ENCODE measurements at regions not wholly inside any gene's neighbourhood (a gene's known extent, or its start where the extent isn't known, plus 50 kb on each side); places are given as distances from the start of the nearest gene placed in this dataset.
"Not testable (repeated sequence)": the region's sequence is repeated elsewhere in the genome, so short reads cannot be mapped to it uniquely, and the experiment has no call there.

DNA sequence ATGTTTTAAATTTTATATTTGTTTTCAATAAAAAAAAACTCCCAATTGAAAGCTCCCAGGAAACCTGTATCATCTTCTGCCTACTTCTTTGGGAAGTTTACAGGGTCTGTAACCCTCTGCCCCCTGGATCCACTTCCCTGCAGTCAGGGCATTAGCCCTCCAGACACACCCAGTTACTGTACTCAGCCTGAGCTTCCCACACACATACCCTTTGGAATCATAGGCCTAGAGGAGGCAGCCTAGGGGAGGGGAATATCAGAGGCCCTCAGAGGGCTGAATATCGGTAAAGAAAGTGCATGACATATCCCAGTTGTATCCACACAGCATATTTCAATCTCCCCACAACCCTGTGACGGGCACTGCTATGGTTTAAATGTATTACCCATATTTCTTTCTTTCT is 56.2 kb upstream of the TFPI start:
- H3K9me3 Mint-ChIP-seq, H3K27ac Mint-ChIP-seq, H3K4me3 Mint-ChIP-seq, H3K4me1 Mint-ChIP-seq, H3K36me3 Mint-ChIP-seq, H3K27me3 Mint-ChIP-seq: not testable (repeated sequence)

DNA sequence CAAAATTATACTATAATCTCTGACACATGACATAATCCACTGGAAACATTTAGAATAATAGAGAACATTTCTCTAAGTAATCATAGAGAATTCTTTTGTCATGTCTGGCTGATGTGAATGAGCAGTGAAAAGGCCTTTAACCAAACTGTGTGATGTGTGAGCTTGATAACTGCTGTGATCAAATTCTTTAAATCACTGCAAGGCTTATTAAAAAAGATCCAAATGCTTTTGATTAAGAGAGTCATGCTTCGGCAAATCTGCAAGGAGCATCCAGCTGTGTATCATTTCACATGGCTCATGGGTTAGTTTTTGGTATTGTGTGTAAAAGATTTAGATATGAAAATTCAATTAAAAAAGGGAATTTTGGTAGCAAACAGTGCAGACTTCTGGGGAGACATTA is 58.6 kb upstream of the TFPI start:
- no peak overlapping the region for H3K4me3 Mint-ChIP-seq
- H3K9me3 Mint-ChIP-seq, result no peaks in the 10 kb centered on the region
- no peaks in the 10 kb centered on the region for H3K36me3 Mint-ChIP-seq
- no peaks in the 10 kb centered on the region for H3K4me1 Mint-ChIP-seq
- H3K27ac Mint-ChIP-seq, result no peak overlapping the region
- no peaks in the 10 kb centered on the region for H3K27me3 Mint-ChIP-seq

DNA sequence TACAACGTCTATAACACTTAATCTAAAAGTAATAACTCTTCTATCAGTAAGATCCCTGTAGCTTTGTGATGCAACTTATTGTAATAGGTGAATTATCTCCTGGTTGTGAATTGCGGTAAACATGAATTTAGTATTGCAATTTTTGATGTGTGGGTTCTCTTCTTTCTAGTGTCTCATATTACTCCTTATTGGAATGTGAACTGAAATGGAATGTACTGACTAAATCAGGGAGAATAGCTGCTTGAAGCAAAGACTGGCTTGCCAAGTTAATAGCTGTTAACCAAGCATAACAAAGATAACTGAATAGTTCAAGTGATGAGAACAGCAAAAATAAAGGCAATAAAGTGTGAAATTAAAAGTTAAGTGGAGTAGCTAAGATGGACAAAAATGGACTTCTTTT is 60.5 kb upstream of the TFPI start:
- Mint-ChIP-seq H3K4me3 (no peak overlapping the region), H3K9me3 (no peaks in the 10 kb centered on the region), H3K4me1 (no peaks in the 10 kb centered on the region), H3K27me3 (no peaks in the 10 kb centered on the region), H3K27ac (no peak overlapping the region), H3K36me3 (no peaks in the 10 kb centered on the region)

DNA sequence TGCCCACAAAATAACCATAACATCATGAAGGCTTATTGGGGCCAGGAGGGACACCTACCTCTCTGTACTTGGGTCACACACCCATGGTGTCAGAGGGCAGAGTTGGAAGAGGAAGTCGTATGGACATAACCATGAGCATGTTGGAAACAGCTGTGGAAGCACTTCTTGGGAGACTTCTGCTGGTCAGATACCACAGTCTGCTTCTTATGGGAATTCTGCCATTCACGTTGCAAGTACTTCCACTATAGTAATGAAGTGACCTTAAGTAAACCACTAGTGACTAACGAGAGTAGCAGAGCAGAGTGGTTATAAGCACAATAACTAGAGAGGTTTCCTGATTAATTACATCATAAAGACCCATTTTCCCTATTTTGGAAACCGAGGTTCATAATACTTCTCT is 61.1 kb upstream of the TFPI start:
- Mint-ChIP-seq H3K9me3 (no peaks in the 10 kb centered on the region), H3K4me3 (no peak overlapping the region), H3K27ac (no peak overlapping the region), H3K27me3 (no peaks in the 10 kb centered on the region), H3K4me1 (no peaks in the 10 kb centered on the region), H3K36me3 (no peaks in the 10 kb centered on the region)

DNA sequence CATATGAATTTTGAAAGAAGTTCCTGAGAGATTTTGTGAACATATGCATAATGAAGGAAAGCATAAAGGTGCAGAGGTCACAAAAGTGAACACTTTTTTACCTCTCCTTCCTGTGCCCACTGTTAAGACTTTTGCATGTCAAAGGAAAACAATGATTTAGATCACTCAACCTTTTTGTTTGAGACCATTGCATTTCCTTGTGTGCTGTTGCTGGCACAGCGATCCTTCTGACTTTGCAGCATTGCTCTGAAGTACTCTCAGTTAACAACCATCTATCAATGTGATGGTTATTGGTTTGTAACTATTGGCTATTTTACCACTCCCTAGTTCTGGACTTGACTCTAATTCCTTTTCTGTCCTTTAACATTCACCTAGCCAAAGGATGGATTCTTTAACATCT is 61.7 kb upstream of the TFPI start:
- Mint-ChIP-seq H3K36me3 (no peaks in the 10 kb centered on the region), H3K4me1 (no peaks in the 10 kb centered on the region), H3K4me3 (no peak overlapping the region), H3K27ac (no peak overlapping the region), H3K9me3 (no peaks in the 10 kb centered on the region), H3K27me3 (no peaks in the 10 kb centered on the region)

DNA sequence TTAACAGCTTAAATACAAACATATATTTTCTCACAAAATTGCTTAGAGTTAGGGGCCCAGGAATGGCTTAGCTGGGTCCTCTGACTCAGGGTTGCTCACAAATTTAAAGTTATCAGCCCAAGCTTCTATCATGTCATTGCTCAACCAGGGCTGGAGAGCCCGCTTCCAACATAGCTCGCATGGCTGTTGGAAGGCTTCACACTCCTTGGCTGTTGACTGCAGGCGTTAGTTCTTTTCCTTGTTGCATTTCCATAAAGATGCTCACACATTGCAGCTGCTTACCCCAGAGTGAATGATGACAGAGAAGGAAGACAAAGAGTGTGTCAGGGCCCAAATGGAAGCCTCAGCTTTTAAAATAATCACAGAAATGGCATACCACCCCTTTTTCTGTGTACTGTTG is 62.9 kb upstream of the TFPI start:
- Mint-ChIP-seq H3K4me3 (no peak overlapping the region), H3K27ac (no peak overlapping the region)

DNA sequence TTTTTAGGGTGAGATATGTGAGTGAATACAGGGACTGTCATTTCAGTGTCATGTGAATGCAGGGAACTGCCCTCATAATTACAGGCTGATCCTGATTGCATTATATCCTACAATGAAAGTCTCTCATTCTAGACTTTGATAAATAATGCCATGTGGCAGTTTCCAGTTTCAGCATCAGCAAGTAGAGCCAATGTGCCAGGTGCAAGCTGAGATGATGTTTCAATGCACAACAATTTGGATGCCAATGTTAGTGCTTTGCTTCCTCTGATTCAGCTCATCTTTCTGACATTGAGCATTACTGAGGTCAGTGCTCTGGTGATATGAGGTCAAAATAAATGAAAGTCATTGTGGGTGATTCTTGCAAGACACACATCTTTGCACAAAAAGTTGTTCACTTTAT is 63.7 kb upstream of the TFPI start:
- Mint-ChIP-seq H3K9me3 (peaks cover 0 to 2% (median 0%) of the 10 kb centered on the region in 3 donors), H3K4me1 (no peaks in the 10 kb centered on the region), H3K27ac (no peak overlapping the region), H3K27me3 (no peaks in the 10 kb centered on the region), H3K36me3 (no peaks in the 10 kb centered on the region), H3K4me3 (no peak overlapping the region)

More for the DNA sequence above, 62.9 kb upstream of the TFPI start:
- Mint-ChIP-seq H3K27me3 (no peaks in the 10 kb centered on the region), H3K36me3 (no peaks in the 10 kb centered on the region), H3K9me3 (no peaks in the 10 kb centered on the region), H3K4me1 (no peaks in the 10 kb centered on the region)

DNA sequence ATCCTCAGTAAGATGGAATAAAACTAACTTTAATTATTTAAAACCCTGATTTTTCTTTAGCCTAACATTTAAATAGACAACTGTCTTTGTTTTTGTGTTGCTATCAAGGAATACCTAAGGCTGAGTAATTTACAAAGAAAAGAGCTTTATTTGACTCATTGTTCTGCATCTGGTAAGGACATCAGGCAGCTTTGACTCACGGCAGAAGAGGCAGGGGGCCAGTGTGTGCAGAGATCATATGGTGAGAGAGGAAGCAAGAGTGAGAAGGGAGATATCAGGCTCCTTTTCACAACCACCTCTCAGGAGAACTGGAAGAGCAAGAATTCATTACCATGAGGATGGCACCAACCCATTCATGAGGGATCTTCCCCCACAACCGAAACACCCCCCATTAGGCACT is 64.6 kb upstream of the TFPI start:
- Mint-ChIP-seq H3K4me3 (no peak overlapping the region), H3K27me3 (no peaks in the 10 kb centered on the region)

DNA sequence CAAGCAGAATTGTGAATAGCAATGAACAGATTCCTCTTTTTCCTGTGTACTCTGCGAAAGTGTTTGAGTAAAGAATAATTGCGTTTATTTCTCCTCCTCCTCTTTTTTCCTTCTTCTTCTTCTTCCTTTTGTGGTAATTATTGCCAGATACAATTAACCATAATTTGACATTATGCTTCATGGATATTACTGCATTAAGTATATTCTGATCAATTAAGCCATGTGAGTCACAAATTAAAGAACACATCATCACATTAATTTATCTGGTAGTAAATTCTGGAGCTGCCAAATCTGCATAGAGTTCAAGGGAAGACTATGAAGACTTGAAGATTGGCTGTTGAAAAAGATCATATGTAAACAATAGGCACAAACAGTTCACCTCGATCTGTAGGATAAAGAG is 72.9 kb upstream of the TFPI start:
- Mint-ChIP-seq H3K4me3 (no peak overlapping the region), H3K36me3 (peaks cover 2% of the 10 kb centered on the region), H3K27me3 (no peaks in the 10 kb centered on the region), H3K9me3 (peaks cover 6 to 20% (median 10%) of the 10 kb centered on the region in 3 donors), H3K27ac (no peak overlapping the region), H3K4me1 (no peaks in the 10 kb centered on the region)

More for the DNA sequence above, 64.6 kb upstream of the TFPI start:
- Mint-ChIP-seq H3K27ac (no peak overlapping the region), H3K4me1 (no peaks in the 10 kb centered on the region), H3K9me3 (peaks cover 0 to 2% (median 0%) of the 10 kb centered on the region in 3 donors), H3K36me3 (no peaks in the 10 kb centered on the region)

DNA sequence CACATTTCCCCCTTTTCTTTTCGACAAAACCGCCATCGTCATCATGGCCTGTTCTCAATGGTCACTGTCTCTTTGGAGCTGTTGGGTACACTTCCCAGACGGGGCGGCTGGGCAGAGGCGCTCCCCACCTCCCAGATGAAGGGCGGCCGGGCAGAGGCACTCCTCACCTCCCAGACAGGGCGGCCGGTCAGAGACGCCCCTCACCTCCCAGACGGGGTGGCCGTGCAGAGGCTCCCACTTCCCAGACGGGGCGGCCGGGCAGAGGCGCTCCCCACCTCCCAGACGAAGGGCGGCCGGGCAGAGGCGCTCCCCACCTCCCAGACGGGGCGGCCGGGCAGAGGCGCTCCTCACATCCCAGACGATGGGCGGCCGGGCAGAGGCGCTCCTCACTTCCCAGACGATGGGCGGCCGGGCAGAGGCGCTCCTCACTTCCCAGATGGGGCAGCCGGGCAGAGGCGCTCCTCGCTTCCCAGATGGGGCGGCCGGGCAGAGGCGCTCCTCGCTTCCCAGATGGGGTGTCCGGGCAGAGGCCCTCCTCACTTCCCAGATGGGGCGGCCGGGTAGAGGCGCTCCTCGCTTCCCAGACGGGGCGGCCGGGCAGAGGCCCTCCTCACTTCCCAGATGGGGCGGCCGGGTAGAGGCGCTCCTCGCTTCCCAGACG is 82.6 kb upstream of the TFPI start:
- H3K4me3 Mint-ChIP-seq, H3K27ac Mint-ChIP-seq, H3K9me3 Mint-ChIP-seq, H3K27me3 Mint-ChIP-seq, H3K36me3 Mint-ChIP-seq, H3K4me1 Mint-ChIP-seq: not testable (repeated sequence)

DNA sequence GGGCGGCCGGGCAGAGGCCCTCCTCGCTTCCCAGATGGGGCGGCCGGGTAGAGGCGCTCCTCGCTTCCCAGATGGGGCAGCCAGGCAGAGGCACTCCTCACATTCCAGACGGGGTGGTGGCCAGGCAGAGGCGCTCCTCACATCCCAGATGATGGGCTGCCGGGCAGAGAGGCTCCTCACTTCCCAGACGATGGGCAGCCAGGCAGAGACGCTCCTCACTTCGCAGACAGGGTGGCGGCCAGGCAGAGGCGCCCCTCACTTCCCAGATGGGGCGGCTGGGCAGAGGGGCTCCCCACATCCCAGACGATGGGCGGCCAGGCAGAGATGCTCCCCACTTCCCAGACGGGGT is 83.1 kb upstream of the TFPI start:
- H3K36me3 Mint-ChIP-seq, H3K27me3 Mint-ChIP-seq, H3K4me3 Mint-ChIP-seq, H3K9me3 Mint-ChIP-seq, H3K27ac Mint-ChIP-seq, H3K4me1 Mint-ChIP-seq: not testable (repeated sequence)

DNA sequence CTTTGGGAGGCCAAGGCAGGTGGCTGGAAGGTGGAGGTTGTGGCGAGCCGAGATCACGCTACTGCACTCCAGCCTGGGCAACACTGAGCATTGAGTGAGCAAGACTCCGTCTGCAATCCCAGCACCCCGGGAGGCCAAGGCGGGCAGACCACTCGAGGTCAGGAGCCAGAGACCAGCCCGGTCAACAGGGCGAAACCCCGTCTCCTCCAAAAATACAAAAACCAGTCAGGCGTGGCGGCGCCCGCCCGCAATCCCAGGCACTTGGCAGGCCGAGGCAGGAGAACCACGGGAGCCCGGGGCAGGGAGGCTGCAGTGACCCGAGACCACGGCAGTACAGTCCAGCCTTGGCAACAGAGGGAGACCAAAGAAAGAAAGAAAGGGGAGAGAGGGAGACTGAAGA is 83.5 kb upstream of the TFPI start:
- not testable (repeated sequence) for H3K27me3 Mint-ChIP-seq, H3K4me1 Mint-ChIP-seq, H3K36me3 Mint-ChIP-seq, H3K9me3 Mint-ChIP-seq, H3K27ac Mint-ChIP-seq, H3K4me3 Mint-ChIP-seq

DNA sequence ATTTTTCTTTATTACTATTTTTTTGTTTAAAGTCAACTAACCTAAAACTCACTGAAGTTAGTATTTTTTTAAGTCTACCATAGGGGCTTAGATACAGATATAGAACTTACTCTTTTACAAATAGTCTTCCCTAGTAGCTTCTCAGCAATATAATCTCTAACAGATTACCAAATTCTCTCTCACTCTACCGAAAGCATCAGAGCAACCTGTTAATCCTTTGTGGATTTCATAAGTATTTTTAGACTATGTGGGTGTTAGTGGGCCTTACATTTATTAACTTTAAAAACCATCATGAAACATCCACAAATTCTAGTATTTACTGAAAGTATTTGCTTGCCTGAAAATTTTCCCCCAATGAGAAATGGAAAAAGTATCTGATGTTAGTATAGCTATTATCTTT is 84.6 kb upstream of the TFPI start:
- Mint-ChIP-seq H3K27me3 (no peaks in the 10 kb centered on the region), H3K36me3 (no peaks in the 10 kb centered on the region), H3K4me3 (no peak overlapping the region), H3K9me3 (peaks cover 0 to 6% (median 4%) of the 10 kb centered on the region in 3 donors), H3K27ac (no peak overlapping the region), H3K4me1 (no peaks in the 10 kb centered on the region)

DNA sequence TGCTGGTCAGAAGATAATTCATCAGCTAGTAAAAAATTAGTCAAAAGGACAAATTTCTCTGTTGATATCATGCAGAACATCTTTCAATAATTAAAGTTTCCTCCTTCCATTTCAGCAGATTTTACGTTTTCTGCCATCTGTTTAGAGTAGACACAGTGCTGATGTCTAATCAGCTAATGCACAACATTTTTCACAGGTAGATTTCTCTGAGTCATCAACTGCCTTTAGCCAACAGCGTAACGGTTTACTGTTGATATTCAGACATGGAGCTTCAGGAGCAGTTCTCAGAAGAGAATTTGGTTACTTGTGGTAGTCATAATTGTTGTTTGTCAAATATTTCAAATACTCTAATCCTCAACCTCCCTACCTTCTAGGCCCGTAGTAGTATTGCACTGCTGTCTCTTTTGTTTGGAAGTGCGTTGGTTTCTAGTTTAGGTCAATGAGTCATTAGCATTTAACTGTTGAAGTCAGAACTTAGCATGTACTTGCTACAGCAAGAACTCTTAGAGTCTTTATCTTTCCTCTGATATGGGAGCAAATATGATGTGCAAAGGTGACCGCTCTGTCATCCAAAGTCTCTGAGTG is 86.8 kb upstream of the TFPI start:
- peaks cover 0 to 3% (median 0%) of the 10 kb centered on the region in 3 donors for H3K9me3 Mint-ChIP-seq
- H3K36me3 Mint-ChIP-seq, result no peaks in the 10 kb centered on the region
- H3K27me3 Mint-ChIP-seq, result no peaks in the 10 kb centered on the region
- H3K27ac Mint-ChIP-seq, result no peak overlapping the region
- no peak overlapping the region for H3K4me3 Mint-ChIP-seq
- H3K4me1 Mint-ChIP-seq, result no peaks in the 10 kb centered on the region

DNA sequence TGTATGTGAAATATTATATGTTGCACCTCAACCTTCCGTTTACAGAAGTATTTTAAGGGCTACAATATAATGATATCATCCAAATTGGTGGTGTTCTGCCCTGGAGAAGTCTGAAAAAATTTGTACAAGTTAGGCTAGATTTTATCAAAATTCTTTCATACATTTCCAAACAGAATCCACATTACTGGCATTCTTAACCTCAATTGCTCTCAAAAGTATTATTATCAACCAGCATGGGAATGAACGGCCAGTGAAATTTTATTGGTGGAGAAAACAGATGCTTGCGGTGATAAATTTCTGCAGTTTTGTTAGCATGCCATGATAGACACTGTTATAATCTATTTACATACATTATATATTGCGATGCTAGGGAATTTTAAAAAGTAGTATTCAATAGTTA is 88.3 kb upstream of the TFPI start:
- peaks cover 0 to 3% (median 0%) of the 10 kb centered on the region in 3 donors for H3K9me3 Mint-ChIP-seq
- H3K27me3 Mint-ChIP-seq, result no peaks in the 10 kb centered on the region
- no peak overlapping the region for H3K27ac Mint-ChIP-seq
- H3K4me1 Mint-ChIP-seq, result no peaks in the 10 kb centered on the region
- no peaks in the 10 kb centered on the region for H3K36me3 Mint-ChIP-seq
- H3K4me3 Mint-ChIP-seq, result no peak overlapping the region

DNA sequence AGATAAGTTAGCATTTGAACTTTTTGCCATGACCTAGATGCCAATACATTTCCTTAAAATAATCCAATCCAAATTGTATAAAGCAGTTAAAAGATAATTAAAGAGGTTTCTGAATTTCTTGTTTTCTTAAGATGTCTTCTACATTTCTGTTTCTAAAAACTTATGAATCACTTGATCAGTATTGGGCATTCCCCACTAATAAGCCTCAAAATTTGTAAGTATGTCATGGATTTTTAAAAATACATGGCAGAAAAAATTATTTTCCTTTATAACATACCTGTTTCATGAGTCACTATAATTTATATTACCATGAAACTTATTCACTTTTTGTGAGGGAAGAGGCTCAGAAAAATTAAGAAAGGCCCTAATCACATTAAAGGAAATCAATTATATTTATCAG is 90.3 kb upstream of the TFPI start:
- no peaks in the 10 kb centered on the region for H3K4me1 Mint-ChIP-seq
- no peaks in the 10 kb centered on the region for H3K9me3 Mint-ChIP-seq
- H3K4me3 Mint-ChIP-seq, result no peak overlapping the region
- H3K27me3 Mint-ChIP-seq, result no peaks in the 10 kb centered on the region
- H3K36me3 Mint-ChIP-seq, result no peaks in the 10 kb centered on the region
- H3K27ac Mint-ChIP-seq, result no peak overlapping the region

DNA sequence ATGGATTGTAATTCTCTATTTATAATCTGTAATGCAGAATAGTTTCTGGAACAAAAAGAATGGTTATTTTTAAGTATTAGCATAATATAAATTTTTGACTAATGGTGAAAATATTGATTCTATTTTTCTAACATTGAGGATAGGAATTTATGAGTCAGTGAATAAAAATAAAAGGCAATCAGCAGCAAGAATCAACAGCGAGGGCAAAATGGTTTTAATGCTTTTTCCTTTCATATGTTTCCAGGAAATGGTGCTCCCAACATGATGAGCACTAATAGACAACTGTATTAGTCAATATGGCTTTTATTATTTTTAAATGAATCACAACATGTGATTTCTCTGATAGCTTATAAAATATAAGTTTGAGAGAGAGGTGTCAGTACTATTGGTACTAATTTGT is 90.7 kb upstream of the TFPI start:
- Mint-ChIP-seq H3K27ac (no peak overlapping the region), H3K36me3 (no peaks in the 10 kb centered on the region), H3K9me3 (no peaks in the 10 kb centered on the region), H3K4me3 (no peak overlapping the region), H3K27me3 (no peaks in the 10 kb centered on the region), H3K4me1 (no peaks in the 10 kb centered on the region)

Data from IgD-negative memory B cell (primary cell).